ENCODE measurements at regions not wholly inside any gene's neighbourhood (a gene's known extent, or its start where the extent isn't known, plus 50 kb on each side); places are given as distances from the start of the nearest gene placed in this dataset.

DNA sequence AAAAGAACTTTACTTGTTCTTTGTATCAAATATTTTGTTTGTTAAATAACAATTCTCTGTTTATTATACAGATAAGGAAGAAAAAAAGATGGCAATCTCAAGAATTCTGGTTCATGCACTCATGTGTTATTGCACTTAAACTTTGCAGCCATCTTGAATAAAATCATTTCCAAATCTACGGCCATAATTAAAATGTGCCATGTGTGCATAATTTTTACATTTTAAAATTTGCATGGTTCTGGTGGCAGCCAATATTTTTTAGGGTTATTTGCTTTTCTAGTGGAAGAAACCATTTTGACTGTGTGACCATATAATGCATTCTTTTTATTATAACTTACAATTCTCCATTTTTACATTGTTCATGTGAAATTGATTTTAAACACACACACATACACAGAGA, 1518.1 kb upstream of the ZEB2 start:
- no peak for DNase-seq

DNA sequence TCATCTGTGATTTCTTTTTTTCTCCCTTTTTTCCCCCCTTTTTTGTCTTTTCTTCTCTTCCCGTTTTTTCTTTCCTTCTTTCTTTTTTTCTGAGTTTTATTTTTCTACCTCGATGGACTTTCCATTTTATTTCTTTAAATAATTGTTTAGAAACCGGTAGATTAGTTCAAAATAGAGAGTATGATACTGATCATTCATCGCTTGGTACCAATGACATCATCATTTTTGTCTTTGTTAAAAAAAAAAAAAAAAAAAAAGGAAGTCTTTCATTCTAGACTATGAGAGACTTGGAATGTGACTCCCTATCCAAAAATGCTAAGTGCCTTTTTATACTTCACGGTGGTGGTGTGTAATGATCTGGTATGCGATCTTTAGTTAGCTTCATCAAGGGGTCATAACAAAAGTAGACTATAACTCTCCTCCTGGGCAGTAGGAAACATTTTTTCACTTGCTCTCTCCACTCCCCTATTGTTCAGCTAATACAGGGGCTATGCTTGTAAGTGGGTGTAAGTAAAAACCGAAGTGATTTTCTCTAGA, 1517.5 kb upstream of the ZEB2 start:
- no peak for DNase-seq

DNA sequence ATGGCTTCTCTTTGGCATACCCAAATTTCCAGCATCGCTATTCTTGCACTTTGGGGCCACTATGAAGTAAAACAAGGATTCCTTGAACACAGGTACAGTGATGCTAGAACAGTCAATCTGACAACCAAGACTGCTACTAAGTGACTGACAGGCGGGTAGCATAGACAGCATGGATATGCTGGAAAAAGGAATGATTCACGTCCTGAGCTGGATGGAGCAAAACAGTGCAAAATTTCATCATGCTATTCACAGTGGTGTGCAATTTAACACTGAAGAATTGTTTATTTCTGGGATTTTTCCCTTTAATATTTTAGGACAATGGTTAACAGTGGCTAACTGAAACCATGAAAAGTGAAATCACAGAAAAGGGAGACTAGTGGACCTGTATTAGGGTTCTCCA, 1511.2 kb upstream of the ZEB2 start:
- no peak for DNase-seq

DNA sequence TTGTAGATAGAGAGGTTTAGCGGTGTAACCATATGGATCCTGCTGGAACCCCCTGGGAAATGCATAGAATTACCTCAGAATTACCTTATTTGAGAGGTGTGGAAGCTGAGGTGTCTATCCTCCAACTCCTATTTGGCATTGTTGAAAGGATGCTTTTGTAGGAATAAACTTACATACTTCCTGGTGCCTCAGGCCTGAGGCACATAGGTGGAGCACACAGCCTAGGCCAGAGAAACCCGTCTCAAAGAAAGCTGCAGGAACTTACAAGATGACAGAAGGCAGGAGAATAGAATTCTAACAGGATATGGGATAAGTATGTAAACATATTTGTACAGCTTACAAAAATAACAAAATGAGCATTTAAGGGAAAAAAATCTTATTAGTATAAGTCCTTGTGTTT, 1507.2 kb upstream of the ZEB2 start:
- DNase-seq = no peak

DNA sequence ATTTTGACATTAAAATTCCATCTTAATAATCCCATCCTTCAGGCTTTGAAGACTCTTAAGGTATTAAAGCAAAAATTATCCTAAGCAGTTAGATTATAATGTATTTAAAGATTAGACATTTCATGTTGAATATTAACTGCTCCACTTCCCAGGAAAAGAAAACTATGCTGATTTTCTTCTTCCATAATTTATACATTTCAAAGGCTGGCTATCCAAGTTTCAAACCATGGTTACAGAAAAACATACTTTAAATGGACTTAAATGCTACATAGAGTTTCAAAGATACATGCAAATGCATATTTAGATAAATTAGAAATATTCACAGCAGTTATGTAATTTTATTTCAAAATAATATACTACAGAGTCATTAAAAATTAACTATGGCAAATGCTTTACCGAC, 1505.6 kb upstream of the ZEB2 start:
- DNase-seq = no peak

DNA sequence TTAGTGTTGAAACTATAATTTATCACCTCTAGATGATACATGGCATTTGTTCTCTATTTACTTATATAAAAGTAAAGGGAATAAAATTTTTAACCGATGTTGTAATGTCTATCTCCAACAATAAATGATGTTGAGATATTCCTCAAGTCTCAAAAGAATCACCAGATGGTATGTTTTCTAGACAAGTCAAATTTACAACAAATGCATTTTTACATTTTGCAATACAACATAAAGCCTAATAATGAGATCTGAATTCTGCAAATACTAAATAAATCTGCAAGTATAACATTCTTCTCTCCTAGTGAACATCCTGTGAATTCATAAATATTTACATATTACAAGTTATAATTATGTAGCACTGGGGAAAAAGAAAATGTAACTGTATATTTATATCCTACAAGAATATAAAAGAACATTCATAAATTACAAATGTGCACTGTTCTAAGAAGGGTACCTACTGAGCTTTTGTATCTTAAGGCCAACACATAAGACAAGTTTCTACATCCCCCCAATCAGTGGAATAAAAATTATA, 1504.4 kb upstream of the ZEB2 start:
- DNase-seq = no peak

DNA sequence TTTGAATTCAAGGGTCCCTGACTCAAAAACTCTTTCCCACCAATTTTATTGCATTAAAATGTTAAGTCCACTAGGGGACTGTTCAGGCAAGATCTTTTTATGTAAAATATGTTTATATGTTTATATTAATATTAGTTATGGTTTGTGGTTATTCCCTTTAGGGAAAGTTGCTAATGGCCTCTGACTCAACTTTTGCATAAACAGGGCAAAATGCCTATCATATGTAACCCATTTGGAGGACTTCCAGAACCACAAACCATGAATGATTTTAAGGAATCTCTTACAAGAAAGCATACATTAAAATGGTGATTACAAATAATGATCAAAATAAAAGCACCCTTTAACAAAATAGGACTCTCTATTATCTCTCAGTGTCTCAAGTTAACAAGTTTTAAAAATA, 1484.5 kb upstream of the ZEB2 start:
- no peak for DNase-seq

DNA sequence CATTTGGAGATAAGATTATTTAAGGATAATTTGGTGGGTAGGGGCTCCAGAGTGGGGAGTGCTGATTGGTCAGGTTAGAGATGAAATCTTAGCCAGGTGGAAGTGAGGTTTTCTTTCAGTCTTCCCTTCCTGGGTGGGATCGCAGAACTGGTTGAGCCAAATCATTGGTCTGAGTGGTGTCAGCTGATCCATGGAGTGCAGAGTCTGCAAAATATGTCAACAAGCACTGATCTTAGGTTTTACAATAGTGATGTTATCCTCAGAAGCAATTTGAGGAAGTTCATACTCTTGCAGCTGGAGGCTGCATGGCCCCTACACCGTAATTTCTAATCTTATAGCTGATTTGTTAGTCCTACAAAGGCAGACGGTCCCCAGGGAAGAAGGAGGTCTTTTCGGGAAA, 1483.4 kb upstream of the ZEB2 start:
- DNase-seq = no peak

DNA sequence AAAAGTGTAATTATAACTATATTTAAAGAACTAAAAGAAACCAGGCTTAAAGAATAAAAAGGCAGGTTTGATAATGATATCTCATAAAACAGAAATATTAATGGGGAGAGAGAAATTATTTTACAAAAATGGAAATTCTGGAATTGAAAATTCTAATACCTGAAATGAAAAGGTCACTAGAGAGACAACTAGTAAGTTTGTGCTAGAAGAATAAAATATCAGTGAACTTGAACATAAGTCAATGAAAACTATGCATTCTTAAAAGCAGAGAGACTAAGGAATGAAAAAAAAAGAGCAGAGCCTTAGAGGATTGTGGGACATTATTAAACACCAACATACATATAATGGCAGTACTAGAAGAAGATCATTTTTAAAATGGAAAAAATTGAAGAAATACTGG, 1475.0 kb upstream of the ZEB2 start:
- no peak for DNase-seq

DNA sequence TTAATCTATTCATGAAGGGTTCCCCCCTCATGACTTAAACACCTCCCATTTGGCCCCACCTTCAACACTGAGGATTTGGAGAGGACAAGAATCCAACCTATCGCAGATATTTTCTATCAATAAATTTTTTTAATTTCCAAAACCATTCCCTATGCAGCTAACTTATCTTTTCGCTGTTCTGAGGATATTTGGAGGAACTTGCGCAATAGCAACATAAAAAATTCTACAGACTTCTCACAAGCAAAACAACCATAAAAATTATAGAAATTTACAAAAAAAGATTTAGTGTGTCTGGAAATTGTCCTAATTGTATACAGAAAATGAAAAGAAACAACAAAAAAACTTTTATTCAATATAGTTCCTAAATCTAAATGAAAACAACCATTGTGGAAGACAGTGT, 1472.7 kb upstream of the ZEB2 start:
- DNase-seq = no peak

DNA sequence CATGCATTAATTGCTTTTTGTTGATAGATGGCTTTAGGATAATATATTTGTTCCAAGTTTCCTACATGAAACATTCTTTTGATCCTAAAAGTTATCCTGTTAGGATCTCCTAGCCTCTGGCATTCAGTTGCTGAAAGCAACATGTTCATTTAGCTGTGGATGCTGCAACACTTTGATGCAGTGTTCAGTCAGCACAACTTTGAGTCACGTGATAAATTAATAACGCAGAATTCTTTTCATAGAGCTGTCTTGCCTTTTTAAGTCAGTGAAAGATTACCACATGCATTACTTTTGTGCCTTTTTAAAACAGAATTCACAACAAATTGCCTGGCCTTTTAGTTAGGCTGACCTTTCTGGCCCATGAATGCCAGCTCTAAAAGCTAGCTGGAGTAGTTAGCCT, 1467.9 kb upstream of the ZEB2 start:
- DNase-seq = no peak

DNA sequence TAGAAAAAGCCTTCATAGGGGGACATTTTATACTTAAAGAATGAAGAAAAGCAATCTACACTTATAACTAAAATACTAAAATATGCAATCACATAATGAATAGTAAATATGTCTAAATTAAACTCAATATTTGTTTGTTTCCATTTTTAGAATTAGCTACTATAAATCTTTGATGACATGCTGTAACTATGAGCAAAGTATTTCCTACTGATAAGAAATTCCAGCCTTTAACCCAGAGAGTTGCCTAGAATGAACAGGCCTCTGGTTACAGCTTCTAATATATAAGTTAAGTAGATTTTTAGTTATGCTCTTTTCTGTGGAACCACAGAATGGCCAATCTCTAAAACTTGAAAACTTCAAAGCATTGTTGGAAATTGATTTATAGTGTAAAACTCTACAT, 1465.6 kb upstream of the ZEB2 start:
- no peak for DNase-seq

DNA sequence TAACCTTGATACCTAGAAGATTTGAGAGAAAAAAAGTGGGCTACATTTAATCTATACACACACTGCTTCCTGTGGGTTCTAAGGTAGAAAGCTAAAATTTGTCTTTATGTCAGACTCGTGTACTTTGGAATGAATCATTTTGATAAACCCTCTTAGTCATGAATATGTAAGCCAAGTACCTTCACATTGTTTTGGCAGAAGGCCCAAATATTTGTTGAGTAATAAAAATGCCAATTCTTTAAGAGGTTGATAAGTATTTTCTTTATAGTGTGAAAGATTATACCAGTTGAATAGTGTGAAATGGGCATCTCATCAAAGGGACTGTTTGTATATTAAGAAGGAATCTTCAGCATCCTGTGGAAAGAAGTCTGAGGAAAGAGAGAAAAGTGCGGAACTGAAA, 1464.7 kb upstream of the ZEB2 start:
- DNase-seq = no peak

DNA sequence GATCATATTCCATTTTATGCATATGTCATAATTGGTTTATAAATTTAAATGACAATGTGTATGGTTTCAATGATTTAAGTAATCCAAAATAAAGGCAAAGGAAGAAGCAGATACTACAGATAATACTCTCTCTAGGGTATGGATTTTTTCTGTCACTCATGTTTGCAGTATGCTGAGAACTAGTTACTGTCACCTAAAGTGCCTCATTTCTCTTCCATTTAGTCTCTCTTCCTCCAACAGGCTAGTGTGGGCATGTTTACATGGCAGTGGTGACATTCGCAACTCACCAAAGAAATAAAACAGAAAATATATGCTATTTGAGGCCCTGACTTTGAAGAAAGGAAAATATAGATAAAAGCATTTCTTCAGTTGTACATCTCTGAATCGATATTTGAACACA, 1460.4 kb upstream of the ZEB2 start:
- DNase-seq = no peak

DNA sequence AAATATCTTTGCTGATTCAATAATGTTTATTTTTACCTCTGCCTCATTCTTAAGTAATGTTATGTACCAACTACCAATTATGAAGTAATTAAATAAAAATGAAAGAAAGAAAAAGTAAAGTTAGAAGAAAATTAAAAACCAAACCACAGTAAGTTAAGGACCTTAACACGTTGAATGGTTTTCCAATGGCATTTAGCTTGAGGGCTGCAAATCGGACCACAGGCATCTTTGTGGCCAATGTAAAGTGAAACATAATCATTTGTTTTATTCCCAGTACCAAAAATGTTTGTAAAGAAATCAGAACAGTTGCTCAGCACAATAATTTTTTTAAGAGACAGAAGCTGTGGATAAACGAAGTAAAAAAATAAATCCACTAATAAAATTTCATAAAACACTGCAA, 1455.5 kb upstream of the ZEB2 start:
- no peak for DNase-seq

DNA sequence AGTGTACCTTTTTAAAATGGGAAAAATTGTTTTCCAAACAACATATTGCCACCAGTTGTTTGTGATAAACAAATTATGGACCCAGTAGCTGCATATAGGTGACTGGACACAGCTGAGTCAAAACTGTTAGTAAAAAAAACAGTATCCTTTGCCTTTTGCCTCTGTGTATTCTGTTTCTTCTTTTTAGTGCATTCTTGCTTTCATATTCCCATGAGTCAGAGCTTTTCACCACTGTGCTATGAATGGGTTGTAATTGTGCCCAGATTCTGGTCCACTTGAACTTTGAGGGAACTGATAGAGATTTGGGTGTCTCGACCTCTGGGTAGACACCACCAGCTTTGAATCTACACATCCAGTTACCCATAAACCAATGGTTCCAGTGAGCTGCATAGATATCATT, 1441.9 kb upstream of the ZEB2 start:
- no peak for DNase-seq

DNA sequence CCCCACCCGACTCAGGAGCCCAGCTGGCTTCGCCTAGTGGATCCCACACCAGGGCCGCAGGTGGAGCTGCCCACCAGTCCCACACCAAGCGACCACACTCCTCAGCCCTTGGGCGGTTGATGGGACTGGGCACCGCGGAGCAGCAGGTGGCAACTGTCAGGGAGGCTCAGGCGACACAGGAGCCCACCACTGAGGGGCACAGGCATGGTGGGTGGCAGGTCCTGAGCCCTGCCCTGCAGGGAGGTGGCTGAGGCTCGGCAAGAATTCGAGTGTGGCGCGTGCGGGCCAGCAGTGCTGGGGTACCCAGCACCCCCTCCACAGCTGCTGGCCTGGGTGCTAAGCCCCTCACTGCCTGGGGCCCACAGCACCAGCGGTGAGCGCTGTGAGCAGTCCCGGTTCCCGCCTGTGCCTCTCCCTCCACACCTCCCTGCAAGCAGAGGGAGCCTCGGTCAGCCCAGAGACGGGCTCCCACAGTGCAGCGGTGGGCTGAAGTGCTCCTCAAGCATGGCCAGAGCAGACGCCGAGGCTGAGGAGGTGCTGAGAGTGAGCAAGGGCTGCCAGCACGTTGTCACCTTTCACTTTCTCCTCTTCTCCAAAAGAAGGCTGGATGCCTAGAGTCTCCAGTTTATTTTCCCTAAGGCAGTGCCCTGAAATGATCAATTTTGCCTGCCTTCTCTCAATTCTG, 1440.7 kb upstream of the ZEB2 start:
- no peak for DNase-seq

DNA sequence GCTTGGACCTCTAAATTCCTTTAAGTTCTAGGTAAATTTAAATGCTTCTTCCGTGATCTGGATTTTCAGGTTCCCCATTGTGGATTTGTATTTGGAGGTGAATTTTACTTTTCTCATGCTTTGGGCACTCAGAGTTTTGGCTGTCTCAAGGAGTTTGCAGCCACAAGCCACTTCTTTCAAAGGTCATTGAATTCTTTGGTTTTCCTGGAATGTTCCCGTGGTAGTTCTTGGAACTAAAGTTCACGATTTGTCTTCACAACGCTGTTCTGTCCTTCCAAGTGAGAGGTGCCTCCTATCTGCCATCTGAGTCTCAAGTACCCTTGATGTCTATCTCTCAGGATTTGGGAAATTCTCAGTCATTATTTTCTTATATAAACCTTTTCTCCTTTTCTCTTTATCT, 1438.7 kb upstream of the ZEB2 start:
- DNase-seq = no peak

DNA sequence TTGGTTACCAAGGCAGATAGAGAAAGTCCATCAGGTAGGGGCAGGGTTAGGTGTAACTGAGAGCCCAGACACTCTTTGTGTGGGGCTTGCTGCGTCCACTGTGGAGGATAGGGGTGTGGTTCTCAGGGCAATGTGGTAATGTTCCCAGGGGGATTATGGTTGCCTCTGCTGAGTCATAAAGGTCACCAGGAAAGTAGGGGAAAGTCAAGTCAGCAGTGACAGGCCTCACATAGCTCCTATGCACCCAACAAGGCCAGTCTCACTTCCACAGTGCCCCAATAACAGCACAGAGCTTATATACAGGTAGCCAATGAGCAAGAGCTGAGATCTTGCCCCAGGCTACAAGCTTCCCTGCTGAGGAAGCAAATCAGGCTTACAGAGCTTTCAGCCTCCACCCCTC, 1438.0 kb upstream of the ZEB2 start:
- DNase-seq = no peak

DNA sequence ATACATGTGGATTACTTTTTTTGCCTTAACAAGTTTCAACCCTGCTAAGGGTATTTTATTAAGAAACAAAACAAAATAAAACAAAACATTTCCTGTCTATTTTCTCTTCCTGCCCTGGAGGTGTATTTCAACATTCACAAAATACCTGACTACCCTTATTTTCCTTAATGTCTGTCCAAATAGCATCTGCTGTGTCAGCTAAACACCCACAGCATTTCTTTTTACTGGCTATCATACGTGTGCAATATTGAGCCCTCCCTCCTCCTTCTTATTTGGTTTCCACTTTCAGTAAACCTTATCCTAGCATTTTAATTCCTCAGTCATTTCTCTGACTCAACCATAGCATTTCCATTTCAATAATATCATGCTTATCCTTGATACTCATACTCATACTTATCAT, 1420.0 kb upstream of the ZEB2 start:
- no peak for DNase-seq

DNA sequence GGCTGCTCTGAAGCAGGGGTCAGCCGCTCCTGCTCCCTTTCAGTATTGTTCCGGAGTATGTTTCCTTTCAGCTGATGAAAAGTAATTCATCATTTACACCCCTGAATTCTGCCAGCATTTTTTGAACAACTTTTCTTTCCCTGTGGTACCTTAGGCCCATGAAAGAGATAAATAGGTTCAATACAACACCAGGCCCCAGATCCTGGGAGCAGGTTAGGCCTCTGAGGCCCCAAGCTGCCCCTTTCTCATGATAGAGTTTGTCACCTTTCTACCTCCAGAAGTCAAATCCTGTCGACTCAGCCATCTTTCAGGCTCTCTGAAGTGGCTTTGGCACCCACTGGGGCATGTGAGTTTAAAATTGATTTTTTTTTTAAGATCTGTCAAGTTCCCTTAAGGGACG, 1415.1 kb upstream of the ZEB2 start:
- no peak for DNase-seq

DNA sequence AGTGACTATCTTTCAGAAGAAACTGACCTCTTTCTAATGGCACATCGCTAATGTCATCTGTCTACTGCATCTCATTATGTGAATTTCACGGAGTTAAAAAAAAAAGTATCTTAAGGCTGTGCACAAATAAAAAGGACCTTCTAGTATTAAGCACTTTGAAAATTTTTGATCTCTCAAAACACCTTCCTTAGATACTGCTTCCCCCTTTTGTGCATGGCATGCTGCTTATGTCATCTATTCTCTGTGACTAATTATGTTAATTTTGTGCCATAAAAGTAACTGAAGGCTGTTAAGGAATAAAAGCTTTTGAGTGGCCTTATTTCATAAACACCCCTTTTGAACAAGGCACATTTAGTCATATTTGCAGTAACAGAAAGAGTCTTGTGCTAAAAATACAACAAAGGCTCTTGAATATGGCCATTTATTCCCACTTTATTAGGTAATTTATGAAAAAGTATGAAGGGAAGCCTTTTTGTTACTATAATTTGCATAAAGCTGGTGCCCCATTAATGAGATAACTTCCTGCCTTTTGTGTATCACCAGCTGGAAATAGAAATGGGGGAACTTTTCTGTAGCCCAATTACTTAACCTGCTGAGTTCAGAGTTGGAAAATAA, 1412.0 kb upstream of the ZEB2 start:
- DNase-seq = no peak

DNA sequence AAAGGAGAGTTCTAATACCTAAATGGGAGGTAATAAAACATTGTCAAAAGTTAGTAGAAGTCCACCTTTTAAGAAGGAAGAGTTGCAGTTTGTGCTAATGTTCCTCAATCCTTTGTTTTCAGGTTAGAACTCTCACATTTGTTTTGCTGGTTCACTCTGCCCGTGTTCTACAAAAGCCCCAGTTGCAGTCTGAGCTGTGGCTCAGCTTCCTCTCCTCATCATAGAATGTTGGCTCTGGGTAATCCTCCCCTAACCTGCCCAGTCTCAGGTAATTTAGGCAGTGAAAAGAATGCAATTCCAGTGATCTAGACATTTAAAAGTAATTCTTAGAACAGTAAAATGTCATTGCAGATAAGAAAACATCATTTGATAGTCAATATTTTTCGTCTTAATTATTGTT, 1410.4 kb upstream of the ZEB2 start:
- DNase-seq = no peak

DNA sequence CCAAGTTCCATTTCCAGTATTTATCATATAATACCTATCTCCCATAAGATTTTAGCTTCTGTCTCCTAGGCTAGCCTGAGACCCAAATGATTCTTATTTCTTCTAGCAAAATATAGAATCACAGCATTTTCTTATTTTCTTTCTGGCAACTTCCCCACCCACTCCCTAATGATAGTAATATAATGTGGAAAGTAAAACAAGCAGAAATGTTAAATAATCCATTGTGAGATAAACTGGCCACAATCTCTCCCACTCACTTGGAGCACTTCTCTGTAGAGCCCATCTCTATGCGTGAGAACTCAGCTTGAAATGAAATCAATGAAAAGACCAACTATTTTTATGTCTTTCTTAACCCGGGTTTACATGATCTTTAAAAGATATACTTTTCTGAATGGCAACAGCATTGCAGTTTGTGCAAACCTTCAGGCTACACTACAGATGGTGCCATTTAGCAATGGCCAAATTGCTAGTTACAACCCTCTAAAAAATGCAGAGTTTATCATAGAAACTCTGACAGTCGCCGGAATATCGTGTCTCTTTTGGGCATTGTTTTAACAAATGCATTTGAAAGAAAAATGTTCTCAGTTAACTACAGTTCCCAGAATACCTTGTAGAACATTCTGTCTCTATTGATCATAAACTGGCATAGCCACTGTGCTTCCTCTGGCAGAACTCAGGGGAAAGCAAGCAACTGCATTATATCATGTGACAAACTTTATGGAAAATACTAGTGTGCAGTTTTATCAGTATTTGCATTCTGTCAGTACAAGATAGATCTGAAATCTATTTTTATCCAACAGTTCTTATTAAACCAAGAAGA, 1407.4 kb upstream of the ZEB2 start:
- DNase-seq = no peak

Measured in SHP77 treated with DMSO at 0.1 percent for 48 hours (cell line).